GM23338 (cell line): ENCODE measurements at regions not wholly inside any gene's neighbourhood (a gene's known extent, or its start where the extent isn't known, plus 50 kb on each side); places are given as distances from the start of the nearest gene placed in this dataset.

Experiments
- ATAC-seq: fragments of 200-7000 bp; cut with Tn5 transposase; 3 replicates; pipeline ENCODE4 v1.9.1; 2020
- DNase-seq: peaks from one replicate; pipeline ENCODE4 v3.0.0-alpha.2; 2015; ENCODE audit warnings: low spot score
- H2AFZ ChIP-seq: fragments of 200-600 bp; sonication (generic); 2 replicates; pipeline ENCODE4 v1.8.0; 2016; ENCODE audit warnings: antibody characterized with exemption, mild to moderate bottlenecking, moderate library complexity
- H3F3A ChIP-seq: fragments of 200-600 bp; sonication (generic); replicated peaks from 2 replicates; pipeline ENCODE4 v1.8.0; 2017; ENCODE audit warnings: antibody characterized with exemption, mixed run types, low read depth
- H3K27ac ChIP-seq: fragments of 200-600 bp; sonication (generic); 2 replicates; pipeline ENCODE4 v1.6.1; 2016; ENCODE audit warnings: low read depth
- H3K27me3 ChIP-seq: fragments of 200-600 bp; sonication (generic); 2 replicates; pipeline ENCODE4 v1.8.0; 2016; ENCODE audit warnings: mild to moderate bottlenecking, mixed run types, moderate library complexity; ENCODE audit not compliant: insufficient read depth
- H3K36me3 ChIP-seq: fragments of 200-600 bp; sonication (generic); 2 replicates; pipeline ENCODE4 v1.8.0; 2016; ENCODE audit warnings: mild to moderate bottlenecking; ENCODE audit not compliant: insufficient read depth
- H3K4me1 ChIP-seq: fragments of 200-600 bp; sonication (generic); 2 replicates; pipeline ENCODE4 v1.8.0; 2016; ENCODE audit warnings: mild to moderate bottlenecking, moderate library complexity; ENCODE audit not compliant: insufficient read depth
- H3K4me2 ChIP-seq: fragments of 200-600 bp; sonication (generic); 2 replicates; pipeline ENCODE4 v1.7.1; 2017; ENCODE audit warnings: mixed run types
- H3K4me3 ChIP-seq: fragments of 200-600 bp; sonication (generic); 2 replicates; pipeline ENCODE4 v1.6.1; 2016; ENCODE audit warnings: mixed run types
- H3K79me2 ChIP-seq: fragments of 200-600 bp; sonication (generic); replicated peaks from 2 replicates; pipeline ENCODE4 v1.8.0; 2017; ENCODE audit warnings: mild to moderate bottlenecking; ENCODE audit not compliant: insufficient read depth
- H3K9me2 ChIP-seq: fragments of 200-600 bp; sonication (generic); 2 replicates; pipeline ENCODE4 v1.8.0; 2017; ENCODE audit not compliant: insufficient read depth
- H4K20me1 ChIP-seq: fragments of 200-600 bp; sonication (generic); replicated peaks from 2 replicates; pipeline ENCODE4 v1.8.0; 2017; ENCODE audit warnings: mild to moderate bottlenecking; ENCODE audit not compliant: insufficient read depth
- H3K27ac Mint-ChIP-seq: 2 replicates; pipeline ENCODE4 v1.8.0; 2020; ENCODE audit warnings: inconsistent platforms, mild to moderate bottlenecking, moderate library complexity, mixed read lengths
- H3K27me3 Mint-ChIP-seq: 3 replicates; pipeline ENCODE4 v1.8.0; 2022; ENCODE audit warnings: low read depth, mild to moderate bottlenecking, moderate library complexity, mixed read lengths, inconsistent platforms; ENCODE audit not compliant: insufficient read depth, poor library complexity
- H3K36me3 Mint-ChIP-seq: 3 replicates; pipeline ENCODE4 v1.8.0; 2021; ENCODE audit warnings: low read depth, mild to moderate bottlenecking, inconsistent platforms, moderate library complexity, mixed read lengths
- H3K4me1 Mint-ChIP-seq: 3 replicates; pipeline ENCODE4 v1.8.0; 2020; ENCODE audit warnings: mild to moderate bottlenecking, inconsistent platforms, mixed read lengths
- H3K4me3 Mint-ChIP-seq: 3 replicates; pipeline ENCODE4 v1.8.0; 2021; ENCODE audit warnings: moderate library complexity, mild to moderate bottlenecking, inconsistent platforms, mixed read lengths
- H3K9me3 Mint-ChIP-seq: 3 replicates; pipeline ENCODE4 v1.8.0; 2020; ENCODE audit warnings: moderate library complexity, mild to moderate bottlenecking, inconsistent platforms, mixed read lengths
- CREB1 ChIP-seq: fragments of 250-450 bp; sonication (Bioruptor Pico); IDR thresholded peaks from 2 replicates; pipeline ENCODE4 v1.5.0; 2020; ENCODE audit warnings: low read depth, mild to moderate bottlenecking, moderate library complexity
- CTCF ChIP-seq, 2 experiments: fragments of 200-600 bp in 1 of 2; sonication (generic) in 1 of 2; conservative IDR thresholded peaks; 2 replicates each; pipeline versions ENCODE4 v1.5.1 to v1.6.1; 2016 to 2017; ENCODE audit warnings: antibody characterized with exemption in 2 of 2, low read depth in 2 of 2, mild to moderate bottlenecking in 2 of 2, moderate library complexity in 1 of 2
- EZH2 ChIP-seq: fragments of 200-600 bp; sonication (generic); IDR thresholded peaks from one replicate; pipeline ENCODE4 v1.8.0; 2017; ENCODE audit warnings: antibody characterized with exemption, mild to moderate bottlenecking, low read depth; ENCODE audit not compliant: unreplicated experiment
- EZH2phosphoT487 ChIP-seq: fragments of 200-600 bp; sonication (generic); IDR thresholded peaks from one replicate; pipeline ENCODE4 v1.8.1; 2018; ENCODE audit warnings: antibody characterized with exemption; ENCODE audit not compliant: unreplicated experiment
- JUNB ChIP-seq: IDR thresholded peaks from one replicate; pipeline ENCODE4 v1.6.1; 2016; ENCODE audit warnings: antibody characterized with exemption; ENCODE audit not compliant: unreplicated experiment
- NANOG ChIP-seq: IDR thresholded peaks from 2 replicates; pipeline ENCODE4 v1.6.1; 2016; ENCODE audit warnings: antibody characterized with exemption, borderline replicate concordance
- POLR2AphosphoS5 ChIP-seq: IDR thresholded peaks from 2 replicates; pipeline ENCODE4 v1.6.1; 2016; ENCODE audit warnings: antibody characterized with exemption, low read depth
- REST ChIP-seq: IDR thresholded peaks from one replicate; pipeline ENCODE4 v1.6.1; 2018; ENCODE audit warnings: antibody characterized with exemption; ENCODE audit not compliant: unreplicated experiment
- STAT1 ChIP-seq: IDR thresholded peaks from one replicate; pipeline ENCODE4 v1.6.1; 2016; ENCODE audit warnings: antibody characterized with exemption; ENCODE audit not compliant: unreplicated experiment
- ZNF114 ChIP-seq: fragments of 250-450 bp; sonication (Bioruptor Pico); IDR thresholded peaks from 2 replicates; pipeline ENCODE4 v1.5.0; 2020; ENCODE audit warnings: mild to moderate bottlenecking, moderate library complexity
- ZNF331 ChIP-seq: fragments of 250-450 bp; sonication (Bioruptor Pico); IDR thresholded peaks from 2 replicates; pipeline ENCODE4 v1.5.0; 2020; ENCODE audit warnings: low read depth, mild to moderate bottlenecking, moderate library complexity
- ZNF462 ChIP-seq: fragments of 250-450 bp; sonication (Bioruptor Pico); IDR thresholded peaks from 2 replicates; pipeline ENCODE4 v1.5.0; 2020; ENCODE audit warnings: mild to moderate bottlenecking, moderate library complexity

GRCh38 chr20:21874127-21874526, 168.7 kb downstream of the PAX1 start (continued):
- TF ChIP-seq REST (no peak), NANOG (no peak), EZH2phosphoT487 (no peak), CTCF (conservative IDR thresholded peaks at IDR 0.05; ENCODE audit: low read depth in 2 of 2) (no peak), POLR2AphosphoS5 (no peak), EZH2 (no peak), CREB1 (CRISPR knock-in tag) (no peak), STAT1 (no peak), ZNF114 (CRISPR knock-in tag) (no peak), ZNF331 (CRISPR knock-in tag) (no peak)

- peaks cover 7% of the 10 kb centered on the region for H3K27me3 Mint-ChIP-seq
- Histone ChIP-seq H3K9me2 (peaks cover 13% of the 10 kb centered on the region; the same call in 1 of the 2 replicates), H3K79me2 (no peaks in the 10 kb centered on the region), H4K20me1 (no peaks in the 10 kb centered on the region), H2AFZ (no peak overlapping the region), H3K27ac (no peak overlapping the region), H3F3A (no peaks in the 10 kb centered on the region), H3K4me2 (no peak overlapping the region), H3K4me3 (no peak overlapping the region), H3K27me3 (peaks cover 72% of the 10 kb centered on the region), H3K4me1 (no peaks in the 10 kb centered on the region), H3K36me3 (no peaks in the 10 kb centered on the region)
- no peak overlapping the region for H3K27ac Mint-ChIP-seq
- H3K36me3 Mint-ChIP-seq: no peaks in the 10 kb centered on the region
- DNase-seq (no peak), ATAC-seq (no peak)
- no peak overlapping the region for H3K4me3 Mint-ChIP-seq
- no peaks in the 10 kb centered on the region for H3K9me3 Mint-ChIP-seq
- H3K4me1 Mint-ChIP-seq: no peaks in the 10 kb centered on the region
- TF ChIP-seq JUNB (no peak), CTCF (conservative IDR thresholded peaks at IDR 0.05; ENCODE audit: low read depth in 2 of 2) (no peak), NANOG (no peak), ZNF462 (no peak)
These were observed 167.8 kb downstream of the PAX1 start for GRCh38 chr20:21873291-21873690.
